Small intestine (tissue), 7 donors: ENCODE measurements at regions not wholly inside any gene's neighbourhood (a gene's known extent, or its start where the extent isn't known, plus 50 kb on each side); places are given as distances from the start of the nearest gene placed in this dataset.
"Not testable (repeated sequence)": the region's sequence is repeated elsewhere in the genome, so short reads cannot be mapped to it uniquely, and the experiment has no call there.

Experiments used
- DNase-seq, 2 donors: peaks; one replicate each; pipeline versions ENCODE4 v3.0.0 to v3.0.0-alpha.2; 2013
- FAIRE-seq: peaks from 2 replicates; lab custom pipeline; 2012; peaks lifted over from hg19 to GRCh38; lab: Jason Lieb, UNC
- H3K27ac ChIP-seq, 3 donors: one replicate each; pipeline ENCODE4 v1.5.1; 2013; ENCODE audit warnings: low read length in 2 of 3, mild to moderate bottlenecking in 2 of 3, control low read depth in 1 of 3, inconsistent platforms in 1 of 3, low read depth in 1 of 3, moderate library complexity in 1 of 3
- H3K27me3 ChIP-seq, 3 donors: one replicate each; pipeline ENCODE4 v1.6.1; 2013; ENCODE audit warnings: low read length in 3 of 3, inconsistent platforms in 1 of 3; ENCODE audit not compliant: control insufficient read depth in 3 of 3, insufficient read depth in 3 of 3
- H3K36me3 ChIP-seq, 3 donors: one replicate each; pipeline ENCODE4 v1.6.1; 2013; ENCODE audit warnings: low read length in 3 of 3, inconsistent platforms in 1 of 3, low read depth in 1 of 3, mild to moderate bottlenecking in 1 of 3, moderate library complexity in 1 of 3; ENCODE audit not compliant: control insufficient read depth in 3 of 3, insufficient read depth in 2 of 3
- H3K4me1 ChIP-seq, 3 donors: one replicate each; pipeline ENCODE4 v1.6.1; 2013; ENCODE audit warnings: low read length in 2 of 3, inconsistent platforms in 1 of 3, low read depth in 1 of 3, mild to moderate bottlenecking in 1 of 3, moderate library complexity in 1 of 3; ENCODE audit not compliant: control insufficient read depth in 3 of 3, insufficient read depth in 2 of 3
- H3K4me3 ChIP-seq, 3 donors: one replicate each; pipeline ENCODE4 v1.5.1; 2013; ENCODE audit warnings: low read length in 3 of 3, control low read depth in 1 of 3, inconsistent platforms in 1 of 3, low read depth in 1 of 3, mild to moderate bottlenecking in 1 of 3, moderate library complexity in 1 of 3
- H3K9me3 ChIP-seq, 2 donors: one replicate each; pipeline ENCODE4 v1.6.1; 2013; ENCODE audit warnings: low read depth in 1 of 2, low read length in 1 of 2; ENCODE audit not compliant: control insufficient read depth in 2 of 2, insufficient read depth in 1 of 2
- WGBS, 3 donors: extraction: QIAGEN DNeasy Blood & Tissue Kit; methylation state at CpG; one replicate each; pipeline ENCODE4 v1.1.7; 2013; 5-methylcytosine and 5-hydroxymethylcytosine counted together
- donor health status: healthy with polysubstance abuse.
- donor health status: control.
- donor health status: control.
- donor health status: Bipolar disorder and iron deficiency.
- donor health status: healthy.

GRCh38 chr3:189022576-189023466 lies 148.9 kb upstream of the TPRG1 start:
- H3K27me3 ChIP-seq, H3K27ac ChIP-seq, H3K9me3 ChIP-seq, H3K36me3 ChIP-seq, DNase-seq, H3K4me3 ChIP-seq, FAIRE-seq, H3K4me1 ChIP-seq: not testable (repeated sequence)
- WGBS, 3 donors, result 67 to 83% (median 72%) methylated on average over 21 to 37 of the region's 39 CpGs

GRCh38 chr3:189025866-189026265 lies 145.9 kb upstream of the TPRG1 start:
- H3K27ac ChIP-seq, result no peak overlapping the region
- H3K4me3 ChIP-seq, result no peak overlapping the region
- no peaks in the 10 kb centered on the region for H3K36me3 ChIP-seq
- WGBS, 3 donors, result 88 to 92% (median 89%) methylated on average over 2 of the region's 2 CpGs
- peaks cover 0 to 2% (median 0%) of the 10 kb centered on the region in 3 donors for H3K27me3 ChIP-seq
- H3K4me1 ChIP-seq, result no peaks in the 10 kb centered on the region
- DNase-seq (no peak), FAIRE-seq (no peak)
- H3K9me3 ChIP-seq, result no peaks in the 10 kb centered on the region

GRCh38 chr3:189027626-189028155 lies 144.1 kb upstream of the TPRG1 start:
- H3K9me3 ChIP-seq, result no peaks in the 10 kb centered on the region
- WGBS, 3 donors, result 79 to 94% (median 92%) methylated on average over 4 of the region's 4 CpGs
- no peak overlapping the region for H3K4me3 ChIP-seq
- no peaks in the 10 kb centered on the region for H3K4me1 ChIP-seq
- no peak overlapping the region for H3K27ac ChIP-seq
- DNase-seq, result no peak
- peaks cover 0 to 2% (median 0%) of the 10 kb centered on the region in 3 donors for H3K27me3 ChIP-seq
- FAIRE-seq, result no peak
- H3K36me3 ChIP-seq, result no peaks in the 10 kb centered on the region

- WGBS, 3 donors, result 71 to 80% (median 77%) methylated on average over 2 of the region's 2 CpGs
- FAIRE-seq, result no peak
Measured at GRCh38 chr3:189038773-189039745, 132.7 kb upstream of the TPRG1 start.

DNA sequence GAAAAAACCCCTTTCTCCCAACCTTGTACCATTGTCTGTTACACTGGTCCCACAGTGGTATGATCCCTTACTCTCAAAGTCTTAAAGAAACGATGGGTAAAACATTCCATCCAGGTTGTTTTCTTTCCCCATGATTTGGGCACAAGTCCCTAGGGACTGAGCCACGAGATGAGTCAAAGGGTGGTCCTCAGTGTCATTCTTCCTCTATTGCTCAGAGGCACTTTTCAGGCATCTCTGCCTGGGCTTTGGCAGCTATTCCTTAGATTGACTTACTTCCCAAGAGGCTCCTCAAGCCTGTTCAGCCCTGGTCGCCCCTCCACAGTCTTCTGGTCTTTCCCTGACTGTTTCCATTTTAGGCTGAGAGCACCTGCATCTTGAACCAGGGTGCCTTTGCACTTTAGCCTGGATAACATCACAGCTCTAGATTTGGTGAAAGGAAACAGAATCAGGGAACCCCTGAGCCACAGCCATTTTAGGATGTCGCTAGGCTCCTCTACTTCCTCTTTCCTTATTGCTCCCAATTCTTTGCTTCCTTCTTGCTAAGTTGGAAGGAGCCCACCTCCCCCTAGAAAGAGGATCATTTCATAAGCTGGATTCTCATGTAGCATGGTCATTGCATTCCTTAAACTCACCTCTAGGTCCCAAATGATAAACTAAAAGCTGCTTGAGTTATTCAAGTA lies 131.0 kb upstream of the TPRG1 start:
- DNase-seq (no peak), FAIRE-seq (no peak)
- H3K9me3 ChIP-seq, result no peaks in the 10 kb centered on the region
- no peaks in the 10 kb centered on the region for H3K4me1 ChIP-seq
- WGBS, 3 donors, result 61 to 68% (median 62%) methylated on average over 4 of the region's 4 CpGs
- no peaks in the 10 kb centered on the region for H3K27me3 ChIP-seq
- no peak overlapping the region for H3K4me3 ChIP-seq
- H3K36me3 ChIP-seq, result no peaks in the 10 kb centered on the region
- H3K27ac ChIP-seq, result no peak overlapping the region

More at GRCh38 chr3:189038773-189039745, 132.7 kb upstream of the TPRG1 start:
- no peaks in the 10 kb centered on the region for H3K36me3 ChIP-seq
- H3K27ac ChIP-seq, result no peak overlapping the region
- no peaks in the 10 kb centered on the region for H3K4me1 ChIP-seq
- H3K27me3 ChIP-seq, result no peaks in the 10 kb centered on the region
- no peak overlapping the region for H3K4me3 ChIP-seq
- no peaks in the 10 kb centered on the region for H3K9me3 ChIP-seq
- DNase-seq, result no peak

DNA sequence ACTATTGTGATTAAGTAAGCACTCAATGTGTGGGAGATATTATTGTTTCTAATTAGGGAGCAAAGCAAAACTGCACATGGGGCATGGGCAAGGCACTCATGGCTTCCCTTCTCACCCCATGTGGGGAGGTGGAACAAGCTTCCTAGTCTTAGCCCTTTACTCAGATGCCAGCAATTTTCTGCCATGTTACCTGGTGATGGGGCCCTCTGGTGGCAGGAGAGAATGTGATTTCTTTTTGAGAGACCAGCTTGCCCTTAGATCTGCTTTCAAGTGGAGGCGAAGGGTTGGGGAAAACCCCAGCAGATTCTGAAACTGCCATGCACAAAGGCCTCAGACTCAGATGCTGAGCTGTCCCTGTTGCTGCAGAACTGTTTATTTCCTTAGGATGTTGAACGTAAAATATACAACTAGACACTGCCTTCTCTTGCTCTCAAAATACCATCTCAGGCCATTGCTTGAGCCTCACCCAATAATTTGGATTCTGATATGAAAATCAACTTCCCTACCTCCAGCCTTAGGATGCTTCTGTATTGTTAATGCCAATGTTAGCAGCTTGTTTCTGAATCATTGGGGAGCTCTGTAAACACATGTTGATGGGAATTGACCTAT lies 130.2 kb upstream of the TPRG1 start:
- peak; percentile 52 to 63 for DNase-seq
- Histone ChIP-seq H3K36me3 (no peaks in the 10 kb centered on the region), H3K4me3 (no peak overlapping the region), H3K4me1 (no peaks in the 10 kb centered on the region), H3K27ac (no peak overlapping the region), H3K27me3 (no peaks in the 10 kb centered on the region), H3K9me3 (no peaks in the 10 kb centered on the region)
- 32 to 42% (median 40%) methylated on average over 2 of the region's 2 CpGs for WGBS, 3 donors
- FAIRE-seq, result no peak

- Histone ChIP-seq H3K27me3 (no peaks in the 10 kb centered on the region), H3K9me3 (no peaks in the 10 kb centered on the region), H3K36me3 (no peaks in the 10 kb centered on the region), H3K4me3 (no peak overlapping the region), H3K27ac (no peak overlapping the region), H3K4me1 (no peaks in the 10 kb centered on the region)
- FAIRE-seq (no peak), DNase-seq (no peak)
- 78 to 93% (median 88%) methylated on average over 4 of the region's 4 CpGs for WGBS, 3 donors
Measured at GRCh38 chr3:189042832-189043231, 128.9 kb upstream of the TPRG1 start.
